ENCODE measurements at regions not wholly inside any gene's neighbourhood (a gene's known extent, or its start where the extent isn't known, plus 50 kb on each side); places are given as distances from the start of the nearest gene placed in this dataset.
"Not testable (repeated sequence)": the region's sequence is repeated elsewhere in the genome, so short reads cannot be mapped to it uniquely, and the experiment has no call there.

- Mint-ChIP-seq H3K36me3 (no peaks in the 10 kb centered on the region), H3K4me3 (no peak overlapping the region), H3K27me3 (peaks cover 0 to 1% (median 0%) of the 10 kb centered on the region in 5 donors), H3K9me3 (peaks cover 0 to 8% (median 0%) of the 10 kb centered on the region in 9 donors), H3K27ac (no peak overlapping the region), H3K4me1 (no peaks in the 10 kb centered on the region)
- ATAC-seq: no peak
- POLR2A ChIA-PET: no interaction called here
- DNase-seq: no peak
Observed at GRCh38 chr6:8627085-8627861, 191.9 kb upstream of the SLC35B3 start.

GRCh38 chr6:8624665-8625064 is 189.3 kb upstream of the SLC35B3 start:
- H3K4me1 Mint-ChIP-seq: no peaks in the 10 kb centered on the region
- no peaks in the 10 kb centered on the region for H3K36me3 Mint-ChIP-seq
- no peak overlapping the region for H3K4me3 Mint-ChIP-seq
- POLR2A ChIA-PET: no interaction called here
- no peaks in the 10 kb centered on the region for H3K27me3 Mint-ChIP-seq
- DNase-seq: no peak
- H3K27ac Mint-ChIP-seq: no peak overlapping the region
- H3K9me3 Mint-ChIP-seq: peaks cover 0 to 6% (median 0%) of the 10 kb centered on the region in 9 donors
- ATAC-seq: no peak

- no peak for ATAC-seq
- Mint-ChIP-seq H3K4me3 (no peak overlapping the region), H3K9me3 (peaks cover 0 to 9% (median 2%) of the 10 kb centered on the region in 9 donors), H3K36me3 (no peaks in the 10 kb centered on the region), H3K27ac (no peak overlapping the region), H3K4me1 (no peaks in the 10 kb centered on the region), H3K27me3 (no peaks in the 10 kb centered on the region)
- DNase-seq: no peak
- POLR2A ChIA-PET: no interaction called here
Observed at GRCh38 chr6:8623441-8623840, 188.1 kb upstream of the SLC35B3 start.

DNA sequence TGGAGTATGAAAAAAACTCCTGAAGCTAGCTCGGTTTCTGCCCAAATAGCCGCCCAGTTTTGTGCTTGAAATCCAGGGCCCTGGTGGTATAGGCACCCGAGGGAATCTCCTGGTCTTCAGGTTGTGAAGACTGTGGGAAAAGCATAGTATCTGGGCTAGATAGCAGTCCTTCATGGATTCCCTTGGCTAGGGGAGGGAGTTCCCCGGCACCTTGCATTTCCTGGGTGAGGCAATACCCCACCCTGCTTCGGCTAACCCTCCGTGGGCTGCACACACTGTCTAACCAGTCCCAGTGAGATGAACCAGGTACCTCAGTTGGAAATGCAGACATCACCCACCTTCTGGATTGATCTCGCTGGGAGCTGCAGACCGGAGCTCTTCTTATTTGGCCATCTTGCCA is 184.5 kb upstream of the SLC35B3 start:
- Mint-ChIP-seq H3K4me3 (no peak overlapping the region), H3K4me1 (no peaks in the 10 kb centered on the region), H3K9me3 (peaks cover 3 to 28% (median 17%) of the 10 kb centered on the region in 9 donors), H3K27ac (no peak overlapping the region), H3K36me3 (peaks cover 0 to 3% (median 0%) of the 10 kb centered on the region in 3 donors), H3K27me3 (peaks cover 0 to 8% (median 0%) of the 10 kb centered on the region in 5 donors)
- POLR2A ChIA-PET: no interaction called here
- DNase-seq (no peak), ATAC-seq (no peak)

GRCh38 chr6:8619408-8619807 is 184.1 kb upstream of the SLC35B3 start:
- H3K36me3 Mint-ChIP-seq, ATAC-seq, H3K27me3 Mint-ChIP-seq, DNase-seq, H3K4me1 Mint-ChIP-seq, H3K4me3 Mint-ChIP-seq, POLR2A ChIA-PET, H3K27ac Mint-ChIP-seq: not testable (repeated sequence)
- peaks cover 3 to 28% (median 17%) of the 10 kb centered on the region in 9 donors for H3K9me3 Mint-ChIP-seq

DNA sequence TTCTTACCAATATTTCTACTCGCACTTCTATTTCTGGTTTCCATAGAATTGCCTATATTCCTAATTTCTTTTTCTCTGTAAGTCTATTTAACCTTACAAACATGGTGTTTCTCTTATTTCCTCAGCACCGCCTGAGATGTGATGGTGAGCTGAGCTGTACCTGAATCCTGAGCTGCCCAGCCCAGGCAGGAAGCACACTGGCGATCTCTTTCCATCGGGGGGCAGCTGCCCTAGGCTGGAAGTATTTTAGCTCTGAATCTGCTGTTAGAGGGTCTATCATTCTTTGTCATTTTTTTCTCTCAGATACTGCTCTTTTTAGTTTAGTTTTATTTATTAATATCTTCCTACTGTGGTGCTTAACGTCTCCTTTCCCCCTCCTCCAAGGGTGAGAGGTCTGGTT is 173.4 kb upstream of the SLC35B3 start:
- H3K36me3 Mint-ChIP-seq: peaks cover 1 to 8% (median 3%) of the 10 kb centered on the region in 3 donors
- POLR2A ChIA-PET: no interaction called here
- H3K9me3 Mint-ChIP-seq: peaks cover 9 to 30% (median 19%) of the 10 kb centered on the region in 9 donors
- H3K4me1 Mint-ChIP-seq: no peaks in the 10 kb centered on the region
- no peak for ATAC-seq
- H3K27me3 Mint-ChIP-seq: peaks cover 0 to 12% (median 3%) of the 10 kb centered on the region in 5 donors
- no peak overlapping the region for H3K4me3 Mint-ChIP-seq
- no peak for DNase-seq
- H3K27ac Mint-ChIP-seq: no peak overlapping the region

DNA sequence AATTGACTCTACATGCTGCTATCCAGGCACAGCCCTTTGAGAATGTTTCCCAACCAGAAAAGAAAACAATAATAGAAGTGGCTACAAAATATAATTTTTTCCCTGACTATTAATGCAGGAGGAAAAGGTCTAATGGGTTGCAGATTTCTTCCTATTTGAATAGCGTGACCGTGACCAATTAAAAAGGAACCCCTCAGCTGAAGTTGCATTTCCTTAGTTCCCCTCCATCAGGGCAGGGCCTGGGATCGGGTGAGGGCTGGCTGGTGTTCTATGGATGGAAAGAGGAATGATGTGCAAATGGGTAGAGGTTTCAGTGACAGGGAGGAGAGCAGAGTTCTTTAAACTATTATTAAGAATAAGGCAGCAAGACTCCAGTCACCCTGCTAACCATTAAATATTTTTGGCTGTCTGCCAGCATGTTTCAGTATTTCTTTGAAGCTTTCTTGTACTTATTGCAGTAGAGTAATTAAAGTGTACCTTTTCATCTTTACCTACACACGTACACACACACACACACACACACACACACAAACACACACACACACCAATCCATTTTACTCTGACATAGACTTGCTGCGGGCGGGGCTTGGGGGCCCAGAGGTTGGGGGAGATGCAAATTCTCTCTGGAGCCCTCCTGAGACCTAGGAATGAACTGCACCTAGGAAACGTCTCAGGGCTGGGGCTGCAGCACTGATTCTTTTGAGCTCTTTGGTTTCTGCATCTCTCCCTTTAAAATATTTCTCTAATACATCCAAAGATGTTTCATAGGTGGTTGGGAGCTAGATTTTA is 154.8 kb upstream of the SLC35B3 start:
- H3K27ac Mint-ChIP-seq: peak overlapping the region in 1 of 10 donors; percentile 25
- no peaks in the 10 kb centered on the region for H3K36me3 Mint-ChIP-seq
- POLR2A ChIA-PET: no interaction called here
- ATAC-seq: no peak
- no peak overlapping the region for H3K4me3 Mint-ChIP-seq
- H3K9me3 Mint-ChIP-seq: peaks cover 7 to 29% (median 11%) of the 10 kb centered on the region in 9 donors
- DNase-seq: no peak
- H3K4me1 Mint-ChIP-seq: no peaks in the 10 kb centered on the region
- no peaks in the 10 kb centered on the region for H3K27me3 Mint-ChIP-seq

DNA sequence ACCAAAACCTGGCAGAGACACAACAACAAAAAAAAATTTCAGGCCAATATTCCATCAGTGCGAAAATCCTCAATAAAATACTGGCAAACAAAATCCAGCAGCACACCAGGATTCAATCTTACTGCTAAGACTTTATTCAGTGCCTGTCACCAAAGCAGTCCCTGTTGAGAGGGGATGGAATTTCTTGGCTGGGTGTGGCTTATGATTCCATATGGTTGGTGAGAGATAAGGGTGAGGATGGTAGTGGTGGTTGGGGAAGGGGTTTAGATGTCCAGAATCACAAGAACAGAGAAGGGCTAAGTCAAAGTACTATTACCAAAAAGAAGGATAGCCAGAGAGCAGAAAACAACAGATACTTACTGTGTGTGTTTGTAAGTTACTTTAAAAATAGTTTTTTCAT is 152.8 kb upstream of the SLC35B3 start:
- Mint-ChIP-seq H3K4me3 (no peak overlapping the region), H3K36me3 (peaks cover 0 to 2% (median 0%) of the 10 kb centered on the region in 3 donors), H3K27ac (no peak overlapping the region), H3K27me3 (no peaks in the 10 kb centered on the region), H3K9me3 (peaks cover 0 to 26% (median 13%) of the 10 kb centered on the region in 9 donors), H3K4me1 (no peaks in the 10 kb centered on the region)
- POLR2A ChIA-PET: no interaction called here
- DNase-seq (no peak), ATAC-seq (no peak)

DNA sequence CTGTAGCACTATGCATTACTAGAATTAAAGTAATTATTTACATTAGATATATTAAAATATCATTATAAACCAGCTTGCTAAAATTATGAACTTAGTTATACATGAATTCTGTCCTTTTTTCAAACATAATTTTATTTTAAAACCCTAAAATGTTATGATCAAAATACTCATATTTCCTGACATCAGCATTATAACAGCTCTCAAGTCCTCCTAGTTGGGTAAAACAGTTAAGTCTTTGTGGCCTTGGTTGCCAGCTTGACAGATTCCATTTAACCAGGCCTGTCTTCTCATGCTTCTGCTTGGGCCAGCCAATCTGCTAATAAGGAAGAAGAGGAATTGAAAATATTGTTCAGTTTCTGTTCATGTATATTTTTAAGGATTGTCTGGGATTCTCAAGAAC is 147.9 kb upstream of the SLC35B3 start:
- Mint-ChIP-seq H3K27me3 (peaks cover 0 to 2% (median 0%) of the 10 kb centered on the region in 5 donors), H3K27ac (no peak overlapping the region), H3K4me1 (no peaks in the 10 kb centered on the region), H3K36me3 (peaks cover 0 to 2% (median 0%) of the 10 kb centered on the region in 3 donors), H3K4me3 (no peak overlapping the region), H3K9me3 (peaks cover 0 to 18% (median 5%) of the 10 kb centered on the region in 9 donors)
- no peak for DNase-seq
- POLR2A ChIA-PET: no interaction called here
- no peak for ATAC-seq

GRCh38 chr6:8579372-8579771 is 144.0 kb upstream of the SLC35B3 start:
- POLR2A ChIA-PET: no interaction called here
- H3K27ac Mint-ChIP-seq: no peak overlapping the region
- H3K4me1 Mint-ChIP-seq: no peaks in the 10 kb centered on the region
- ATAC-seq (no peak), DNase-seq (no peak)
- H3K4me3 Mint-ChIP-seq: no peak overlapping the region
- peaks cover 0 to under 1% (median 0%) of the 10 kb centered on the region in 3 donors for H3K36me3 Mint-ChIP-seq
- peaks cover 0 to 7% (median 3%) of the 10 kb centered on the region in 9 donors for H3K9me3 Mint-ChIP-seq
- H3K27me3 Mint-ChIP-seq: peaks cover 0 to 4% (median 0%) of the 10 kb centered on the region in 5 donors

DNA sequence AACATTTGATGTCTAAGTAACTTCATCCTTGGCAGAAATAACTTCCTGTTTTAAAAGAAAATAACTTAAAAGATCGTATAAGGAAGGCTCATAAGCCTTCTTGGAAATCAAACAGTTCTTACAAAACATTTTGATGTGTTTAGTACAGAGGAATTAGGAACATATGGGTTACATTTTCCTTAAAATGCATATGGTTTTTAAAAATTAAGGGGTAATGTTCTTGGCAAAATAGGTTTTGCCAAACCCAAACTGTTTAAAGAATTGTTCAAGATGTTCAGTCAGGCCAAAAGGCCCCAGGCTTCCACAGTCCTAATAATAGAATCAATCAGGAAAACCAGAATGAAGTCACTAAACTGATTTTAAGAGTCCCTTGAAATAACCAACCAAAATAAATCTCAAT is 142.7 kb upstream of the SLC35B3 start:
- ATAC-seq (no peak), DNase-seq (no peak)
- Mint-ChIP-seq H3K36me3 (no peaks in the 10 kb centered on the region), H3K4me3 (no peak overlapping the region), H3K27me3 (peaks cover 0 to 4% (median 0%) of the 10 kb centered on the region in 5 donors), H3K9me3 (peaks cover 0 to 5% (median 0%) of the 10 kb centered on the region in 9 donors), H3K4me1 (no peaks in the 10 kb centered on the region), H3K27ac (no peak overlapping the region)
- POLR2A ChIA-PET: no interaction called here

GRCh38 chr6:8574749-8575468 is 139.6 kb upstream of the SLC35B3 start:
- Mint-ChIP-seq H3K4me3 (no peak overlapping the region), H3K27me3 (peaks cover 0 to 4% (median 0%) of the 10 kb centered on the region in 5 donors), H3K27ac (no peak overlapping the region), H3K36me3 (no peaks in the 10 kb centered on the region), H3K4me1 (no peaks in the 10 kb centered on the region), H3K9me3 (no peaks in the 10 kb centered on the region)
- no peak for DNase-seq
- POLR2A ChIA-PET: no interaction called here
- no peak for ATAC-seq

DNA sequence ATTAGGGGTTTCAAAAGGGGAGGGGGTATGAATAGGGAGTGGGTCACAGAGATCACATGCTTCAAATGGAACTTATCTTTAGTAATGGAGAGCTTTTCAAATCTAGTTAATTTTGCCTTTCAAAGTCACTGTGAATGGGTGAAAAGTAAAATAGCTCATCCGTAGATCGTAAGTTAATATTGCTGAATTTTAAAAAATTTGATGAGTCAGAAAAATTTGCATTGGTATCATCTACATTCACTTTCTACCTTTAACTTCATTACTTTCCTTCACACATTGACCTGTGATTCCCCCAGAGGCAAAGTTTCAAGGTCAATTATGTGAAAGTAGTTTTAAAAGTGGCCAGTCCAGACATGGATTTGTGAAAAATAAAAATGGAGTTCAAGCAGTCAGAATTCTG is 139.0 kb upstream of the SLC35B3 start:
- peaks cover 0 to 2% (median 0%) of the 10 kb centered on the region in 4 donors for H3K4me1 Mint-ChIP-seq
- no peak for DNase-seq
- no peaks in the 10 kb centered on the region for H3K36me3 Mint-ChIP-seq
- H3K27me3 Mint-ChIP-seq: peaks cover 0 to 4% (median 0%) of the 10 kb centered on the region in 5 donors
- POLR2A ChIA-PET: no interaction called here
- no peak overlapping the region for H3K27ac Mint-ChIP-seq
- ATAC-seq: no peak
- H3K9me3 Mint-ChIP-seq: peaks cover 0 to 3% (median 0%) of the 10 kb centered on the region in 9 donors
- no peak overlapping the region for H3K4me3 Mint-ChIP-seq

Data from naive thymus-derived CD8-positive, alpha-beta T cell (primary cell).